ENCODE measurements at regions not wholly inside any gene's neighbourhood (a gene's known extent, or its start where the extent isn't known, plus 50 kb on each side); places are given as distances from the start of the nearest gene placed in this dataset.

GRCh38 chr22:27349456-27349855, 452.1 kb downstream of the MN1 start:
- Histone ChIP-seq H3K27me3 (peaks cover 0 to 3% of the 10 kb centered on the region in 2 donors), H3K4me3 (no peak overlapping the region), H3K36me3 (no peaks in the 10 kb centered on the region), H3K27ac (no peak overlapping the region), H3K9me3 (peaks cover 0 to 9% (median 0%) of the 10 kb centered on the region in 3 donors), H3K4me1 (no peaks in the 10 kb centered on the region)
- intact Hi-C loops (cut with DNase I; ENCODE audit: low total_unique reads), result no loop called here
- TF ChIP-seq CTCF (IDR thresholded peaks at IDR 0.05), result no peak
- DNase-seq, result no peak

- no peak for DNase-seq
- Histone ChIP-seq H3K27me3 (peaks cover 0 to 3% of the 10 kb centered on the region in 2 donors), H3K4me3 (no peak overlapping the region), H3K27ac (no peak overlapping the region), H3K4me1 (no peaks in the 10 kb centered on the region), H3K36me3 (no peaks in the 10 kb centered on the region), H3K9me3 (peaks cover 0 to 9% (median 0%) of the 10 kb centered on the region in 3 donors)
- TF ChIP-seq CTCF (IDR thresholded peaks at IDR 0.05), result no peak
- intact Hi-C loops (cut with DNase I; ENCODE audit: low total_unique reads), result no loop called here
These were observed 451.2 kb downstream of the MN1 start for GRCh38 chr22:27350306-27350705.

GRCh38 chr22:27352426-27352825, 449.1 kb downstream of the MN1 start:
- no peak for DNase-seq
- Histone ChIP-seq H3K36me3 (no peaks in the 10 kb centered on the region), H3K4me1 (no peaks in the 10 kb centered on the region), H3K27me3 (no peaks in the 10 kb centered on the region), H3K4me3 (no peak overlapping the region), H3K27ac (no peak overlapping the region), H3K9me3 (peaks cover 0 to 27% (median 8%) of the 10 kb centered on the region in 3 donors)
- no peak for TF ChIP-seq CTCF (IDR thresholded peaks at IDR 0.05)
- intact Hi-C loops (cut with DNase I; ENCODE audit: low total_unique reads), result no loop called here

GRCh38 chr22:27358096-27358870, 443.3 kb downstream of the MN1 start:
- TF ChIP-seq CTCF (IDR thresholded peaks at IDR 0.05), result no peak
- Histone ChIP-seq H3K4me3 (no peak overlapping the region), H3K36me3 (no peaks in the 10 kb centered on the region), H3K4me1 (no peaks in the 10 kb centered on the region), H3K27me3 (no peaks in the 10 kb centered on the region), H3K9me3 (peaks cover 0 to 19% (median 8%) of the 10 kb centered on the region in 3 donors), H3K27ac (no peak overlapping the region)
- DNase-seq, result no peak
- intact Hi-C loops (cut with DNase I; ENCODE audit: low total_unique reads), result no loop called here

DNA sequence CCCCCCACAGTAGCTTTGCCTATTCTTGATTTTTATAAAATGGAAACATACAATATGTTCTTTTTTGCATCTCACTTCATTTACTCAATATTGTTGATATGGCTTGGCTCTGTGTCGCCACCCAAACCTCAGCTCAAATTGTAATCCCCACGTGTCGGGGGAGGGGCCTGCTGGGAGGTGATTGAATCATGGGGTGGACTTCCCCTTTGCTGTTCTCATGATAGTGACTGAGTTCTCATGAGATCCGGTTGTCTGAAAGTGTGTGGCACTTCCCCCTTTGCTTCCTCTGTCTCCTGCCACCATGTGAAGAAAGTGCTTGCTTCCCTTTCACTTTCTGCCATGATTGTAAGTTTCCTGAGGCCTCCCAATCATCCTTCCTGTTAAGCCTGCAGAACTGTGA, 431.3 kb downstream of the MN1 start:
- intact Hi-C loops (cut with DNase I; ENCODE audit: low total_unique reads), result no loop called here
- DNase-seq, result no peak
- Histone ChIP-seq H3K9me3 (peaks cover 0 to 1% (median 0%) of the 10 kb centered on the region in 3 donors), H3K36me3 (no peaks in the 10 kb centered on the region), H3K27ac (no peak overlapping the region), H3K4me3 (no peak overlapping the region), H3K4me1 (no peaks in the 10 kb centered on the region), H3K27me3 (peaks cover 0 to 8% of the 10 kb centered on the region in 2 donors)
- no peak for TF ChIP-seq CTCF (IDR thresholded peaks at IDR 0.05)

Measured in tibial artery (tissue), 4 donors.